IMR-90 (cell line): ENCODE measurements at regions not wholly inside any gene's neighbourhood (a gene's known extent, or its start where the extent isn't known, plus 50 kb on each side); places are given as distances from the start of the nearest gene placed in this dataset.

Experiments used
- ATAC-seq: fragments of 200-7000 bp; cut with Tn5 transposase; 2 replicates; pipeline ENCODE4 v1.9.1; 2020; ENCODE audit warnings: low read depth, mild to moderate bottlenecking, moderate library complexity
- BruUV-seq: library from RNA; stranded (reverse); fragments of 400-500 nt; replicated peaks from 2 replicates; lab custom pipeline; 2021; lab: Mats Ljungman, UMichigan
- CTCF ChIA-PET: fragments of 300-600 bp; formaldehyde crosslinking; extraction: SDS; loops from one replicate; lab custom pipeline; 2021; ENCODE audit warnings: antibody characterized with exemption; lab: Yijun Ruan, JAX
- POLR2A ChIA-PET: fragments of 300-600 bp; sonication (Branson Sonifier 250); formaldehyde crosslinking; loops from one replicate; lab custom pipeline; 2022; ENCODE audit warnings: antibody characterized with exemption; ENCODE audit not compliant: unreplicated experiment; lab: Charles Lee
- DNase-seq: peaks from one replicate; pipeline ENCODE4 v3.0.0; 2013
- H2AFZ ChIP-seq: replicated peaks from 2 replicates; pipeline ENCODE3; 2013; ENCODE audit warnings: low read length, mild to moderate bottlenecking; ENCODE audit not compliant: poor library complexity
- H2AK5ac ChIP-seq: 2 replicates; pipeline ENCODE4 v1.6.1; 2013; ENCODE audit warnings: low read depth, low read length, inconsistent platforms
- H2AK9ac ChIP-seq: replicated peaks from 2 replicates; pipeline ENCODE3; 2013; ENCODE audit warnings: mild to moderate bottlenecking, low read depth, low read length, moderate library complexity; ENCODE audit not compliant: poor library complexity
- H2BK120ac ChIP-seq: 2 replicates; pipeline ENCODE4 v1.6.1; 2013; ENCODE audit warnings: low read depth, low read length, inconsistent platforms
- H2BK15ac ChIP-seq: 3 replicates; pipeline ENCODE4 v1.6.1; 2013; ENCODE audit warnings: low read depth, low read length, inconsistent platforms
- H2BK20ac ChIP-seq: 2 replicates; pipeline ENCODE4 v1.6.1; 2013; ENCODE audit warnings: low read depth, mild to moderate bottlenecking, inconsistent platforms, low read length, moderate library complexity
- H2BK5ac ChIP-seq: 2 replicates; pipeline ENCODE4 v1.6.1; 2013; ENCODE audit warnings: mild to moderate bottlenecking, low read depth, low read length, inconsistent platforms; ENCODE audit not compliant: poor library complexity, severe bottlenecking
- H3K14ac ChIP-seq: replicated peaks from 2 replicates; pipeline ENCODE4 v1.6.1; 2013; ENCODE audit warnings: low read depth, low read length, inconsistent platforms
- H3K18ac ChIP-seq: 2 replicates; pipeline ENCODE4 v1.6.1; 2013; ENCODE audit warnings: low read depth, low read length, control low read depth
- H3K23ac ChIP-seq: 2 replicates; pipeline ENCODE4 v1.6.1; 2013; ENCODE audit warnings: low read depth, low read length, inconsistent platforms
- H3K27ac ChIP-seq: 2 replicates; pipeline ENCODE4 v1.5.1; 2013; ENCODE audit warnings: mild to moderate bottlenecking, control low read depth, low read length; ENCODE audit not compliant: insufficient read depth
- H3K27me3 ChIP-seq: 2 replicates; pipeline ENCODE4 v1.6.1; 2013; ENCODE audit warnings: low read length; ENCODE audit not compliant: control insufficient read depth, insufficient read depth
- H3K36me3 ChIP-seq: 2 replicates; pipeline ENCODE4 v1.6.1; 2013; ENCODE audit warnings: low read length, mixed read lengths; ENCODE audit not compliant: control insufficient read depth, insufficient read depth
- H3K4ac ChIP-seq: 2 replicates; pipeline ENCODE4 v1.6.1; 2013; ENCODE audit warnings: low read depth, low read length, inconsistent platforms
- H3K4me1 ChIP-seq: 2 replicates; pipeline ENCODE4 v1.6.1; 2013; ENCODE audit warnings: low read length, mixed read lengths; ENCODE audit not compliant: control insufficient read depth, insufficient read depth
- H3K4me2 ChIP-seq: 2 replicates; pipeline ENCODE4 v1.6.1; 2013; ENCODE audit warnings: low read depth, mild to moderate bottlenecking, control low read depth, low read length, moderate library complexity
- H3K4me3 ChIP-seq: 2 replicates; pipeline ENCODE4 v1.5.1; 2013; ENCODE audit warnings: low read depth, mild to moderate bottlenecking, control low read depth, low read length, moderate library complexity; ENCODE audit not compliant: insufficient read depth
- H3K56ac ChIP-seq: 2 replicates; pipeline ENCODE4 v1.6.1; 2013; ENCODE audit warnings: low read length, inconsistent platforms; ENCODE audit not compliant: insufficient read depth; ENCODE audit errors: extremely low read depth
- H3K79me1 ChIP-seq, 2 experiments: 2 replicates each; pipeline ENCODE4 v1.6.1; 2013; ENCODE audit warnings: low read length in 2 of 2, inconsistent platforms in 1 of 2, low read depth in 1 of 2
- H3K9ac ChIP-seq: 2 replicates; pipeline ENCODE4 v1.6.1; 2013; ENCODE audit warnings: low read depth, low read length, control low read depth
- H3K9me1 ChIP-seq: 2 replicates; pipeline ENCODE4 v1.6.1; 2013; ENCODE audit warnings: low read length, inconsistent platforms; ENCODE audit not compliant: insufficient read depth
- H3K9me3 ChIP-seq: 2 replicates; pipeline ENCODE4 v1.6.1; 2013; ENCODE audit warnings: low read length; ENCODE audit not compliant: control insufficient read depth, insufficient read depth
- H4K20me1 ChIP-seq: 2 replicates; pipeline ENCODE4 v1.6.1; 2013; ENCODE audit warnings: low read length, inconsistent platforms; ENCODE audit not compliant: insufficient read depth
- H4K5ac ChIP-seq: 2 replicates; pipeline ENCODE4 v1.6.1; 2013; ENCODE audit warnings: mild to moderate bottlenecking, low read depth, low read length, control low read depth
- H4K8ac ChIP-seq, 2 experiments: 2 replicates each; pipeline ENCODE4 v1.6.1; 2013; ENCODE audit warnings: low read depth in 2 of 2, low read length in 2 of 2, control low read depth in 1 of 2, inconsistent platforms in 1 of 2
- H4K91ac ChIP-seq: 2 replicates; pipeline ENCODE4 v1.6.1; 2013; ENCODE audit warnings: low read depth, low read length, inconsistent platforms; ENCODE audit not compliant: insufficient read depth
- CHD1 ChIP-seq: IDR thresholded peaks from 2 replicates; pipeline ENCODE4 v1.6.1; 2012; ENCODE audit warnings: low read depth, low read length, improper control_type of control experiment
- CTCF ChIP-seq: conservative IDR thresholded peaks from 2 replicates; pipeline ENCODE4 v1.5.1; 2012; ENCODE audit warnings: mild to moderate bottlenecking, low read depth, low read length, improper control_type of control experiment
- ELK1 ChIP-seq: fragments of 150-350 bp; IDR thresholded peaks from 2 replicates; pipeline ENCODE4 v1.6.1; 2016; ENCODE audit warnings: low read depth, mild to moderate bottlenecking, low read length, moderate library complexity, borderline replicate concordance
- MAFK ChIP-seq: IDR thresholded peaks from 2 replicates; pipeline ENCODE4 v1.6.1; 2012; ENCODE audit warnings: low read depth, low read length, improper control_type of control experiment
- RFX5 ChIP-seq: IDR thresholded peaks from 2 replicates; pipeline ENCODE4 v1.8.0; 2012; ENCODE audit warnings: low read depth, mild to moderate bottlenecking, low read length, moderate library complexity
- SMC3 ChIP-seq: fragments of 150-350 bp; IDR thresholded peaks from 2 replicates; pipeline ENCODE4 v1.6.1; 2016; ENCODE audit warnings: low read depth, mild to moderate bottlenecking, antibody characterized with exemption, low read length, moderate library complexity
- WGBS, 2 experiments: methylation state at CpG; one replicate each; pipeline versions ENCODE4 v1.1.5 to v1.1.7; 2013; ENCODE audit warnings: missing lambda C conversion rate in 2 of 2; ENCODE audit not compliant: insufficient read length in 1 of 2; ENCODE audit errors: extremely low coverage in 2 of 2; 5-methylcytosine and 5-hydroxymethylcytosine counted together
- dilution Hi-C: fragments of 300-500 bp; cut with HindIII; formaldehyde crosslinking; loops from one replicate; pipeline ENCODE4 v1.14.3; 2018; ENCODE audit warnings: low sequenced_read_pairs; ENCODE audit not compliant: unreplicated experiment
- in situ Hi-C: fragments of 300-500 bp; cut with MboI; formaldehyde crosslinking; loops from 3 replicates; pipeline ENCODE4 v1.14.3; 2019; ENCODE audit warnings: low sequenced_read_pairs, inconsistent platforms, mixed read lengths
- intact Hi-C: fragments of 100-400 bp; cut with micrococcal nuclease; formaldehyde crosslinking; loops from 2 replicates; pipeline ENCODE4 v1.10.0; 2022

- WGBS, 2 experiments: 80% methylated on average over 1 of the region's 23 CpGs; no CpG with 5 or more reads in 1 of the 2 experiments
- Histone ChIP-seq H3K4ac (no peak overlapping the region), H2BK20ac (no peak overlapping the region), H3K4me3 (no peak overlapping the region), H3K4me2 (no peak overlapping the region), H3K9ac (no peak overlapping the region), H3K27ac (no peak overlapping the region), H2BK15ac (no peak overlapping the region), H2AFZ (no peak overlapping the region), H2AK5ac (no peak overlapping the region), H3K9me1 (no peaks in the 10 kb centered on the region), H3K79me1 (no peaks in the 10 kb centered on the region), H2AK9ac (no peak overlapping the region), H3K27me3 (no peaks in the 10 kb centered on the region), H4K8ac (no peak overlapping the region), H3K14ac (no peak overlapping the region), H3K36me3 (no peaks in the 10 kb centered on the region), H3K18ac (no peak overlapping the region), H3K56ac (no peak overlapping the region), H4K5ac (no peak overlapping the region), H2BK120ac (no peak overlapping the region), H3K4me1 (no peaks in the 10 kb centered on the region), H3K9me3 (peaks cover 29% of the 10 kb centered on the region), H3K23ac (no peak overlapping the region), H4K20me1 (no peaks in the 10 kb centered on the region), H4K91ac (no peak overlapping the region), H2BK5ac (no peak overlapping the region)
- ATAC-seq: no peak
- no TSS peak for BruUV-seq
- DNase-seq: no peak
- TF ChIP-seq RFX5: no peak
- no peak for TF ChIP-seq CTCF
- TF ChIP-seq CHD1: no peak
- TF ChIP-seq SMC3: no peak
- no peak for TF ChIP-seq MAFK
- TF ChIP-seq ELK1: no peak
- in situ Hi-C loops: no loop called here
- dilution Hi-C loops: no loop called here
- POLR2A ChIA-PET: no interaction called here
- intact Hi-C loops: no loop called here
- CTCF ChIA-PET: no interaction called here
Measured at GRCh38 chr6:170011204-170012036, 260.0 kb downstream of the ERMARD start.
